Endodermal cell (in vitro differentiated cells): ENCODE measurements at regions not wholly inside any gene's neighbourhood (a gene's known extent, or its start where the extent isn't known, plus 50 kb on each side); places are given as distances from the start of the nearest gene placed in this dataset.
A peak's percentile ranks its signal among the peaks of the same experiment; 100 is the strongest.

ENCODE experiments used
- DNase-seq: peaks from one replicate; pipeline ENCODE4 v3.0.0-alpha.2; 2017
- H3K27ac ChIP-seq: 2 replicates; pipeline ENCODE4 v1.5.1; 2013; ENCODE audit warnings: mild to moderate bottlenecking, low read depth, low read length, moderate library complexity
- H3K27me3 ChIP-seq: 2 replicates; pipeline ENCODE4 v1.6.1; 2013; ENCODE audit warnings: mild to moderate bottlenecking, low read length, moderate library complexity; ENCODE audit not compliant: insufficient read depth, control insufficient read depth, poor library complexity, severe bottlenecking
- H3K36me3 ChIP-seq: 2 replicates; pipeline ENCODE4 v1.7.0; 2013; ENCODE audit warnings: mild to moderate bottlenecking, low read length, moderate library complexity; ENCODE audit not compliant: control insufficient read depth, insufficient read depth
- H3K4me1 ChIP-seq: one replicate; pipeline ENCODE4 v1.7.0; 2013; ENCODE audit warnings: low read length; ENCODE audit not compliant: control insufficient read depth, insufficient read depth
- H3K4me3 ChIP-seq: 2 replicates; pipeline ENCODE4 v1.5.1; 2013; ENCODE audit warnings: mild to moderate bottlenecking, low read length, moderate library complexity
- H3K9ac ChIP-seq: 2 replicates; pipeline ENCODE4 v1.6.1; 2013; ENCODE audit warnings: mild to moderate bottlenecking, low read length, moderate library complexity; ENCODE audit not compliant: poor library complexity, severe bottlenecking; ENCODE audit errors: extremely low read depth
- H3K9me3 ChIP-seq: 2 replicates; pipeline ENCODE4 v1.6.1; 2013; ENCODE audit warnings: mild to moderate bottlenecking, low read length, moderate library complexity; ENCODE audit not compliant: control insufficient read depth
- H3K27ac Mint-ChIP-seq: 2 replicates; pipeline ENCODE4 v1.8.0; 2020; ENCODE audit warnings: mixed read lengths
- H3K27me3 Mint-ChIP-seq: 2 replicates; pipeline ENCODE4 v1.8.0; 2021; ENCODE audit warnings: mild to moderate bottlenecking, mixed read lengths; ENCODE audit not compliant: insufficient read depth
- H3K36me3 Mint-ChIP-seq: 2 replicates; pipeline ENCODE4 v1.8.0; 2020; ENCODE audit warnings: low read depth, mixed read lengths
- H3K4me1 Mint-ChIP-seq: 2 replicates; pipeline ENCODE4 v1.8.0; 2020; ENCODE audit warnings: mixed read lengths
- H3K4me3 Mint-ChIP-seq: 2 replicates; pipeline ENCODE4 v1.8.0; 2020; ENCODE audit warnings: mild to moderate bottlenecking, moderate library complexity, mixed read lengths
- H3K9me3 Mint-ChIP-seq: 2 replicates; pipeline ENCODE4 v1.8.0; 2020; ENCODE audit warnings: mild to moderate bottlenecking, mixed read lengths
- WGBS, 2 experiments: methylation state at CpG; one replicate each; pipeline versions ENCODE4 v1.1.5 to v1.1.7; 2013; ENCODE audit warnings: missing lambda C conversion rate in 2 of 2, mixed read lengths in 1 of 2; ENCODE audit not compliant: insufficient coverage in 1 of 2, insufficient read length in 1 of 2; 5-methylcytosine and 5-hydroxymethylcytosine counted together
- TF ChIP-seq, protein P1 (sequence below): fragments of 200-600 bp; sonication (generic); conservative IDR thresholded peaks from 2 replicates; pipeline ENCODE4 v1.5.0; 2021; ENCODE audit warnings: antibody characterized with exemption, mild to moderate bottlenecking

DNA sequence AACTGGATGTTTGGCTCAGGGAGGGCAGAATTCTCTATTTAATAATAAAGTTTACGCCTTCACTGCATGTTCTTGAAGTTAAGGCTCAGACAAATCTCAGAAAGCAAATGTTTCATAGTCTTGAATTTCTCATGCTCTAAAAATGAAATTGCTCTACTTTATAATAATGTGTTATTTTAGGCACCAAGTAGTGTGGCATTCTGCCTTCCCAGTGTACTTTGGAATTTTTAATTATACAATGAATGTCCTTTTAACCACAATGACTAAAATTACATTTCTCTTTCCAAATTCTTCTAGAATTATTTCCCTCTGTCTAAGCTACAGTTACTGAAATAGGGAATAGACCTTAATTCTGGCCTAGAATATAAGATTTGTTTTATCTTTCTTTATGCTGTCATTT, 97.9 kb upstream of the PDE5A start:
- no peaks in the 10 kb centered on the region for H3K27me3 Mint-ChIP-seq
- Histone ChIP-seq H3K36me3 (no peaks in the 10 kb centered on the region), H3K9me3 (peaks cover 9% of the 10 kb centered on the region), H3K27me3 (no peaks in the 10 kb centered on the region), H3K4me1 (peaks cover 5% of the 10 kb centered on the region), H3K27ac (no peak overlapping the region), H3K9ac (no peak overlapping the region), H3K4me3 (no peak overlapping the region)
- peaks cover 14% of the 10 kb centered on the region for H3K9me3 Mint-ChIP-seq
- no peak overlapping the region for H3K27ac Mint-ChIP-seq
- 100% methylated on average over 1 of the region's 1 CpG; no CpG with 5 or more reads in 1 of the 2 experiments for WGBS, 2 experiments
- TF ChIP-seq, protein P1, sequence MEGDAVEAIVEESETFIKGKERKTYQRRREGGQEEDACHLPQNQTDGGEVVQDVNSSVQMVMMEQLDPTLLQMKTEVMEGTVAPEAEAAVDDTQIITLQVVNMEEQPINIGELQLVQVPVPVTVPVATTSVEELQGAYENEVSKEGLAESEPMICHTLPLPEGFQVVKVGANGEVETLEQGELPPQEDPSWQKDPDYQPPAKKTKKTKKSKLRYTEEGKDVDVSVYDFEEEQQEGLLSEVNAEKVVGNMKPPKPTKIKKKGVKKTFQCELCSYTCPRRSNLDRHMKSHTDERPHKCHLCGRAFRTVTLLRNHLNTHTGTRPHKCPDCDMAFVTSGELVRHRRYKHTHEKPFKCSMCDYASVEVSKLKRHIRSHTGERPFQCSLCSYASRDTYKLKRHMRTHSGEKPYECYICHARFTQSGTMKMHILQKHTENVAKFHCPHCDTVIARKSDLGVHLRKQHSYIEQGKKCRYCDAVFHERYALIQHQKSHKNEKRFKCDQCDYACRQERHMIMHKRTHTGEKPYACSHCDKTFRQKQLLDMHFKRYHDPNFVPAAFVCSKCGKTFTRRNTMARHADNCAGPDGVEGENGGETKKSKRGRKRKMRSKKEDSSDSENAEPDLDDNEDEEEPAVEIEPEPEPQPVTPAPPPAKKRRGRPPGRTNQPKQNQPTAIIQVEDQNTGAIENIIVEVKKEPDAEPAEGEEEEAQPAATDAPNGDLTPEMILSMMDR: no peak
- DNase-seq: no peak
- H3K36me3 Mint-ChIP-seq: peaks cover 3% of the 10 kb centered on the region
- no peak overlapping the region for H3K4me3 Mint-ChIP-seq
- peaks cover 9% of the 10 kb centered on the region for H3K4me1 Mint-ChIP-seq

DNA sequence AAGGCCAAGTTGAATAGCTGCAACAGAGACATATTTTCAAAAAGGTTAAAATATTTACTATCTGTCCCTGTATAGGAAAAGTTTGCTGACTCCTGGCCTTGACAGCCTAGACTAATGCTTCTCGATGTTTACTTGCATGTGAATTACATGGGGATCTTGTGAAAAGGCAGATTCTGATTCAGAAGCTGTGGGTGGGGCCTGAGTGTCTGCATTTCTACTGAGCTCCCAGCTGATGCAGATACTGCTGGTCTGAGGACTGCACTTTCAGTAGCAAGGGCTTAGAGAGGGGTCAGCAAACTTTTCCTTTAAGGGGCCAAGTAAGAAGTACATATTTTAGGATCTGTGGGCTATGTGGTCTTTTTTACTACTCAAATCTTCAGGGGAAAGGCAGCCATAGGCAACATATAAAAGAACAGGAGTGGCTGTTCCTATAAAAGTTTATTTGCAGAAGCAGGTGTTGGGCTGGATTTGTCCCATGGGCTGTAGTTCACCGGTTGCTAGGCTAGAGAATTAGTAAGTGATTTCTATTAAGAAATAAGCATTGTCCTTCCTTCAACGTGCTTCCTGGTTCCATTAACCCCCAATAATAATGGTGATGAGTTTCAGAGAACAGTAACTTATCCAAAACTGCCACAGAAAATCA, 97.2 kb upstream of the PDE5A start:
- peaks cover 2% of the 10 kb centered on the region for H3K27me3 Mint-ChIP-seq
- H3K9me3 Mint-ChIP-seq: peaks cover 21% of the 10 kb centered on the region
- H3K9ac ChIP-seq: no peak overlapping the region
- H3K4me3 Mint-ChIP-seq: no peak overlapping the region
- peaks cover 11% of the 10 kb centered on the region for H3K9me3 ChIP-seq
- no peak overlapping the region for H3K27ac ChIP-seq
- peaks cover 6% of the 10 kb centered on the region for H3K36me3 Mint-ChIP-seq
- no peaks in the 10 kb centered on the region for H3K27me3 ChIP-seq
- no peak overlapping the region for H3K27ac Mint-ChIP-seq
- H3K36me3 ChIP-seq: no peaks in the 10 kb centered on the region
- peak; percentile 59 for DNase-seq
- 38 to 53% methylated on average over 1 to 3 of the region's 3 CpGs for WGBS, 2 experiments
- peaks cover 5% of the 10 kb centered on the region for H3K4me1 ChIP-seq
- H3K4me3 ChIP-seq: no peak overlapping the region
- peaks cover 9% of the 10 kb centered on the region for H3K4me1 Mint-ChIP-seq
- TF ChIP-seq, protein P1: no peak

DNA sequence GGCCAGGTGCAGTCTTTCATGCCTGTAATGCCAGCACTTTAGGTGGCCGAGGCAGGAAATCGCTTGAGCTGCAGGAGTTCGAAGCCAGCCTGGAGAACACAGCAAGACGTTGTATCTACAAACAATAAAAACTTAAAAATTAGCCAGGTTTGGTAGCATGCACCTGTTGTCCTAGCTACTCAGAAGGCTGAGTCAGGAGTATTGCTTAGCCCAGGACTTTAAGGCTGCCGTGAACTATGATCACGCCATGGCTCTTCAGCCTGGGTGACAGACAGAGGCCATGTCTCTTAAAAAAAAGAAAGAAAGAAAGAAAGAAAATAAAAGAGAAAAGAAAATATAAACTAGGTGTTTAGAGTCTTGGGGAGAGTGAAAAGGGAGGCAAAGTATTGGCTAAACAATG, 96.4 kb upstream of the PDE5A start:
- WGBS, 2 experiments: 89 to 90% methylated on average over 6 of the region's 6 CpGs
- no peak overlapping the region for H3K27ac Mint-ChIP-seq
- H3K9me3 Mint-ChIP-seq: peaks cover 29% of the 10 kb centered on the region
- no peak overlapping the region for H3K27ac ChIP-seq
- no peak overlapping the region for H3K9ac ChIP-seq
- no peaks in the 10 kb centered on the region for H3K36me3 ChIP-seq
- H3K4me3 ChIP-seq: no peak overlapping the region
- no peak for DNase-seq
- H3K9me3 ChIP-seq: peaks cover 19% of the 10 kb centered on the region
- no peaks in the 10 kb centered on the region for H3K4me1 ChIP-seq
- H3K4me3 Mint-ChIP-seq: no peak overlapping the region
- H3K27me3 Mint-ChIP-seq: peaks cover 2% of the 10 kb centered on the region
- no peaks in the 10 kb centered on the region for H3K27me3 ChIP-seq
- H3K36me3 Mint-ChIP-seq: peaks cover 8% of the 10 kb centered on the region
- TF ChIP-seq, protein P1: no peak
- H3K4me1 Mint-ChIP-seq: peaks cover 8% of the 10 kb centered on the region
